Breast epithelium (tissue), 4 donors: ENCODE measurements at regions not wholly inside any gene's neighbourhood (a gene's known extent, or its start where the extent isn't known, plus 50 kb on each side); places are given as distances from the start of the nearest gene placed in this dataset.
A peak's percentile ranks its signal among the peaks of the same experiment; 100 is the strongest.

Source experiments
- DNase-seq, 2 donors: peaks; one replicate each; pipeline ENCODE4 v3.0.0-alpha.2; 2019; ENCODE audit warnings: low spot score in 2 of 2
- H3K27ac ChIP-seq, 2 donors: fragments of 200-600 bp; sonication (generic) in 1 of 2; one replicate each; pipeline ENCODE4 v1.5.1; 2016 to 2019; ENCODE audit warnings: mild to moderate bottlenecking in 1 of 2
- H3K27me3 ChIP-seq, 2 donors: fragments of 200-600 bp; sonication (generic) in 1 of 2; one replicate each; pipeline versions ENCODE4 v1.5.1 to v1.6.0; 2017 to 2019; ENCODE audit warnings: control low read depth in 1 of 2, mild to moderate bottlenecking in 1 of 2
- H3K36me3 ChIP-seq: fragments of 200-600 bp; one replicate; pipeline ENCODE4 v1.5.1; 2019
- H3K4me1 ChIP-seq, 2 donors: fragments of 200-600 bp; sonication (generic); one replicate each; pipeline ENCODE4 v1.5.1; 2016 to 2019; ENCODE audit warnings: control low read depth in 1 of 2
- H3K4me3 ChIP-seq, 3 donors: fragments of 200-600 bp; sonication (generic); 1 replicate in 2 of 3; 2 replicates in 1 of 3; pipeline ENCODE4 v1.5.1; 2016 to 2019; ENCODE audit warnings: mild to moderate bottlenecking in 3 of 3, moderate library complexity in 2 of 3
- H3K9me3 ChIP-seq, 2 donors: fragments of 200-600 bp; sonication (generic) in 1 of 2; one replicate each; pipeline ENCODE4 v1.5.1; 2016 to 2019; ENCODE audit warnings: control low read depth in 1 of 2
- POLR2A ChIP-seq: fragments of 450-650 bp; IDR thresholded peaks from one replicate; pipeline ENCODE4 v1.6.1; 2016; ENCODE audit warnings: antibody characterized with exemption, mild to moderate bottlenecking, moderate library complexity
- POLR2AphosphoS5 ChIP-seq, 3 donors: sonication (generic); formaldehyde crosslinking; IDR thresholded peaks; one replicate each; pipeline ENCODE4 v1.6.1; 2017; ENCODE audit warnings: antibody characterized with exemption in 3 of 3
- intact Hi-C: fragments of 100-400 bp; cut with DNase I; formaldehyde crosslinking; loops from one replicate; pipeline ENCODE4 v1.15.1; 2023; ENCODE audit warnings: low total_unique reads
- TF ChIP-seq, protein P1 (sequence below), 3 donors: fragments of 450-650 bp; IDR thresholded peaks; one replicate each; pipeline ENCODE4 v1.5.1; 2016 to 2017; ENCODE audit warnings: antibody characterized with exemption in 3 of 3, mild to moderate bottlenecking in 3 of 3, moderate library complexity in 3 of 3

DNA sequence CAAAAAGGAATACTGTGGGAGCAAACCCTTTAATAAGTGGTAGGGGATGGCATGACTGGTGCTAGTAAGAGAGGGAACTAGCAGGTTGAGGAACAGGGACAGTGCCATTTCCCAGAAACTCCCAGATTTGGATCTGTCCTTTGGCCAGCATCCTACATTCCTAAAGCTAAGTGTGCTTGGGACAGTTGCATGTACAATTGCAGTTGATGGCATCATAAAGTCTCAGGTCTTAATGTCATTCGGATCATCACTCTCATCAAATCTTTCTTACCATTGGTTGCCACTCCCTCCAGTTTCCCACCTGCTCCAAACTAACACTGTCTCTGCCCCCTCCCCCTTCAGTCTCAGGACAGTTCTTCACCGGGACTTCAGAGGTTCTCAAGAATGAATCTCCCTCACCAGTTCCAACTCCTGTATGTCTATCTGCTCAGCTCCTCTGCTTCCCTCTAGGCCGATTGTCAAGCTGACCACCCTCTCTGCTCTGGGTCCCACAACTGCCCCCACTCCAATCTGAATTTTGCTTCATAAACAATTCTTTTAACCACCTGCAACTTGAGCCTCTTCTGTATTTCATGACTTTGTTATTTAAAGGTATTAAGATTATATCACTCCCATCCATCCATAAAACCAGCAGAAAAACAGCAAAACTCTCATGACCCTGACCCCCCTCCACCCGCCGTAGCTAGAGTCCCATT is 260.8 kb downstream of the CGGBP1 start:
- no peaks in the 10 kb centered on the region for H3K9me3 ChIP-seq
- intact Hi-C loops = no loop called here
- no peak overlapping the region for H3K4me3 ChIP-seq
- no peaks in the 10 kb centered on the region for H3K27me3 ChIP-seq
- H3K36me3 ChIP-seq = no peaks in the 10 kb centered on the region
- no peaks in the 10 kb centered on the region for H3K4me1 ChIP-seq
- H3K27ac ChIP-seq = no peak overlapping the region
- DNase-seq = no peak
- TF ChIP-seq POLR2A = no peak
- TF ChIP-seq, protein P1, sequence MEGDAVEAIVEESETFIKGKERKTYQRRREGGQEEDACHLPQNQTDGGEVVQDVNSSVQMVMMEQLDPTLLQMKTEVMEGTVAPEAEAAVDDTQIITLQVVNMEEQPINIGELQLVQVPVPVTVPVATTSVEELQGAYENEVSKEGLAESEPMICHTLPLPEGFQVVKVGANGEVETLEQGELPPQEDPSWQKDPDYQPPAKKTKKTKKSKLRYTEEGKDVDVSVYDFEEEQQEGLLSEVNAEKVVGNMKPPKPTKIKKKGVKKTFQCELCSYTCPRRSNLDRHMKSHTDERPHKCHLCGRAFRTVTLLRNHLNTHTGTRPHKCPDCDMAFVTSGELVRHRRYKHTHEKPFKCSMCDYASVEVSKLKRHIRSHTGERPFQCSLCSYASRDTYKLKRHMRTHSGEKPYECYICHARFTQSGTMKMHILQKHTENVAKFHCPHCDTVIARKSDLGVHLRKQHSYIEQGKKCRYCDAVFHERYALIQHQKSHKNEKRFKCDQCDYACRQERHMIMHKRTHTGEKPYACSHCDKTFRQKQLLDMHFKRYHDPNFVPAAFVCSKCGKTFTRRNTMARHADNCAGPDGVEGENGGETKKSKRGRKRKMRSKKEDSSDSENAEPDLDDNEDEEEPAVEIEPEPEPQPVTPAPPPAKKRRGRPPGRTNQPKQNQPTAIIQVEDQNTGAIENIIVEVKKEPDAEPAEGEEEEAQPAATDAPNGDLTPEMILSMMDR (IDR thresholded peaks at IDR 0.05) = no peak
- no peak for TF ChIP-seq POLR2AphosphoS5 (IDR thresholded peaks at IDR 0.05)

DNA sequence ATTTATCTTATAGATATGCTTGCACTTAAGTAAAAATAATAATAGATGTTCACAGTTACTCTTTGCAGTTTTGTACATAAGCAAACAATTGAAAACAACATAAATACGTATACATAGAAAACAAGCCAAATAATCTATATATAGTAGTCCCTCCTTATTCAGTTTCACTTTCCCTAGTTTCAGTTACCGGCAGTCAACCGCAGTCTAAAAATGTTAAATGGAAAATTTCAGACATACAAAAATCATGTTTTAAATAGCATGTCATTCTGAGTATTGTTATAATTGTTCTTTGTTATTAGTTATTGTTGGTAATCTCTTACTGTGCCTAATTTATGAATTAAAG is 262.0 kb downstream of the CGGBP1 start:
- TF ChIP-seq, protein P1 (IDR thresholded peaks at IDR 0.05) = no peak
- TF ChIP-seq POLR2A (no peak), POLR2AphosphoS5 (IDR thresholded peaks at IDR 0.05) (no peak)
- H3K27ac ChIP-seq = no peak overlapping the region
- no peaks in the 10 kb centered on the region for H3K36me3 ChIP-seq
- H3K4me1 ChIP-seq = no peaks in the 10 kb centered on the region
- no peaks in the 10 kb centered on the region for H3K9me3 ChIP-seq
- no peak overlapping the region for H3K4me3 ChIP-seq
- DNase-seq = no peak
- intact Hi-C loops = no loop called here
- no peaks in the 10 kb centered on the region for H3K27me3 ChIP-seq

DNA sequence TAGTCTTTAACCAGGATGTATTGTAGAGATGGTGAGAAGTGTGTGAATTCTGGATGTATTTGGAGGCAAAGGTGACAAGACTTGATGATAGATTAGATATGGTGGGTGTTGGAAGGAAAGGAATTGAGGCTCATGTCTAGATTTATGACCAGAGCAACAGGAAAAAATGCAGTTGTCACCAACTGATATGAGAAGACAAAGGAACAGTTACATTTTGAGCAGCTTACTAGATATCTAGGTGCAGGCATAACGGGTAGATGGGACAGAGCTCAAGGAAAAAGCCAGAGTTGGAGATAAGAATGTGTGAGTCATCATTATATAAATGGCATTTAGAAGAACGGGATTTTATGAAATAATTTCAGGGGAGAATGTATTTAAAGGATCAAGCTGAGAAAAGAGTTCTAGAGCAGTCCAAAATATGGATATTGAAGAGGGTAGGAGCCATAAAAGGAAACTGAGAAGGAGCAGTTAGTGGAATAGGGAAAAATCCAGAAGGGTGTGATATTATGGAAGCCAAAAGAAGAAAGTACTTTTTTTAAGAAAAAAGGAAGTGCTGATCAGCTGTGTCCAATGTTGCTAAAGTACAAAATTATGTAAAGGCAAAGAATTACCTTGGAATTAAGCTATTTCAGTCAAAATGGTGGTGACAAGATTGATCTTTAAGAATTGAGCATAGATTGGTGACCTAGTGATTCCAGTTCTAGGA is 262.5 kb downstream of the CGGBP1 start:
- no peaks in the 10 kb centered on the region for H3K9me3 ChIP-seq
- H3K27ac ChIP-seq = no peak overlapping the region
- intact Hi-C loops = no loop called here
- no peaks in the 10 kb centered on the region for H3K4me1 ChIP-seq
- H3K27me3 ChIP-seq = no peaks in the 10 kb centered on the region
- H3K36me3 ChIP-seq = no peaks in the 10 kb centered on the region
- no peak for DNase-seq
- no peak overlapping the region for H3K4me3 ChIP-seq
- no peak for TF ChIP-seq POLR2A
- TF ChIP-seq, protein P1 (IDR thresholded peaks at IDR 0.05) = no peak
- no peak for TF ChIP-seq POLR2AphosphoS5 (IDR thresholded peaks at IDR 0.05)

DNA sequence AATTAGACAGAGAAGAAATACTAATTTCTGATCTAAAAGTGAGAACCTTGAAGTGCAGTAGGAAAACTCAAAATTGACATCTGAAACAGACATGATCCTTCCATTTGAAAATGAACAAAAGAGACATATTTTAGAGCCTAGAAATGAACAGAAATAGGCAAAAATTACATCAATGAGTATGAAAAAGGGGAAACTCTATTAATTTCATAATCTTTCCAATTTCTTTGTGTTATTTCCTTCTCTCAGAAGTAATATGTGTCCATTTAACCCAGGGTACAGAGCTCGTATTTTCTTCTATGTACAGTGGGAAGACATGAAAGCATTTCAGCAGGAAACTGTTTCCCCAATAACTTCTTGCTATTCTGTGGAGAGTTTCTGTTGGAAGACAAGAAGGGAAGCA is 263.1 kb downstream of the CGGBP1 start:
- TF ChIP-seq, protein P1 (IDR thresholded peaks at IDR 0.05) = no peak
- TF ChIP-seq POLR2AphosphoS5 (IDR thresholded peaks at IDR 0.05) (no peak), POLR2A (no peak)
- Histone ChIP-seq H3K4me1 (no peaks in the 10 kb centered on the region), H3K27me3 (no peaks in the 10 kb centered on the region), H3K4me3 (no peak overlapping the region), H3K9me3 (no peaks in the 10 kb centered on the region), H3K27ac (no peak overlapping the region), H3K36me3 (no peaks in the 10 kb centered on the region)
- no peak for DNase-seq
- intact Hi-C loops = no loop called here

DNA sequence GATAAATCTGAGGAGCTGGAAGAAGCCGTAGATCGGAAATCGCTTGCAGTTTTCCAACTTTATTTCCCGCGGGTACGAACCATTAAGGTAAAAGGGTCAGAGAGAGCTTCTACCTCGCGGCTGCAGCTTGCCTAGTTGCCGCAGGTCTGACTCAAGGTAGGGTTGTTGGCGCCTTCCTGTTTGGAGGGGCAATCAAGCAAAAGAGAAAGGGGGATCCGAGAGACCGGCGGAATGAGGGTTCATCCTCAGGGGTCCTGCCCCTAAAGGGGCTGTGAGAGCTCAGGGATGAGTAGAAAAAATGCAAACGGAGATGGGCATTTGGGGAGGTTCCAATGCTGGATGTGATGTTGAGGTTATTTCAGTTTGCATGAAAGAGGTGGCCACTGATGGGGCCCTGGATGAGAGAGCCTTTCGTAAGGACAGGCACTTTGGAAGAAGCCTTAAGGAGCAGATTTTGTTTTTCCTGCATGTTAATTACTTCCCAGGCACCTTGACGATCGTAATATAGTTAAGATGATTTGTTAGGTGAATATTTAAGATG is 265.4 kb downstream of the CGGBP1 start:
- no peaks in the 10 kb centered on the region for H3K36me3 ChIP-seq
- no peak for DNase-seq
- peak overlapping the region; percentile 46 to 75 (median 47) for H3K4me3 ChIP-seq
- intact Hi-C loops = no loop called here
- peak overlapping the region; percentile 27 to 80 for H3K27ac ChIP-seq
- TF ChIP-seq POLR2AphosphoS5 (IDR thresholded peaks at IDR 0.05) (no peak), POLR2A (no peak)
- TF ChIP-seq, protein P1 (IDR thresholded peaks at IDR 0.05) = no peak
- H3K27me3 ChIP-seq = no peaks in the 10 kb centered on the region
- no peaks in the 10 kb centered on the region for H3K4me1 ChIP-seq
- no peaks in the 10 kb centered on the region for H3K9me3 ChIP-seq
